ENCODE measurements at regions not wholly inside any gene's neighbourhood (a gene's known extent, or its start where the extent isn't known, plus 50 kb on each side); places are given as distances from the start of the nearest gene placed in this dataset.

- peak in 2 of 3 donors; percentile 11 to 52 for DNase-seq (ENCODE audit: low read depth in 2 of 3, low spot score in 1 of 3)
Observed at GRCh38 chr2:118221536-118222272, 133.4 kb downstream of the INSIG2 start.

GRCh38 chr2:118219611-118220010 is 131.3 kb downstream of the INSIG2 start:
- DNase-seq (ENCODE audit: low read depth in 2 of 3, low spot score in 1 of 3) = no peak

GRCh38 chr2:118216224-118216623 is 128.0 kb downstream of the INSIG2 start:
- DNase-seq (ENCODE audit: low read depth in 2 of 3, low spot score in 1 of 3) = no peak

GRCh38 chr2:118209727-118210126 is 121.5 kb downstream of the INSIG2 start:
- no peak for DNase-seq (ENCODE audit: low read depth in 2 of 3, low spot score in 1 of 3)

GRCh38 chr2:118207889-118208288 is 119.6 kb downstream of the INSIG2 start:
- no peak for DNase-seq (ENCODE audit: low read depth in 2 of 3, low spot score in 1 of 3)

- DNase-seq (ENCODE audit: low read depth in 2 of 3, low spot score in 1 of 3) = peak in 2 of 3 donors; percentile 34 to 63
Observed at GRCh38 chr2:118202707-118203303, 114.5 kb downstream of the INSIG2 start.

- DNase-seq (ENCODE audit: low read depth in 2 of 3, low spot score in 1 of 3) = no peak
Observed at GRCh38 chr2:118198268-118198667, 110.0 kb downstream of the INSIG2 start.

- DNase-seq (ENCODE audit: low read depth in 2 of 3, low spot score in 1 of 3) = no peak
Observed at GRCh38 chr2:118197011-118197675, 108.9 kb downstream of the INSIG2 start.

- DNase-seq (ENCODE audit: low read depth in 2 of 3, low spot score in 1 of 3) = no peak
Observed at GRCh38 chr2:118190474-118190873, 102.2 kb downstream of the INSIG2 start.

- DNase-seq (ENCODE audit: low read depth in 2 of 3, low spot score in 1 of 3) = no peak
Observed at GRCh38 chr2:118186858-118187254, 98.6 kb downstream of the INSIG2 start.

GRCh38 chr2:118186110-118186857 is 98.0 kb downstream of the INSIG2 start:
- DNase-seq (ENCODE audit: low read depth in 2 of 3, low spot score in 1 of 3) = peak; percentile 80 to 84 (median 82)

GRCh38 chr2:118185210-118186109 is 97.2 kb downstream of the INSIG2 start:
- peak; percentile 37 to 56 (median 42) for DNase-seq (ENCODE audit: low read depth in 2 of 3, low spot score in 1 of 3)

GRCh38 chr2:118183381-118183780 is 95.1 kb downstream of the INSIG2 start:
- DNase-seq (ENCODE audit: low read depth in 2 of 3, low spot score in 1 of 3) = no peak

- DNase-seq (ENCODE audit: low read depth in 2 of 3, low spot score in 1 of 3) = no peak
Observed at GRCh38 chr2:118179445-118179844, 91.2 kb downstream of the INSIG2 start.

- DNase-seq (ENCODE audit: low read depth in 2 of 3, low spot score in 1 of 3) = no peak
Observed at GRCh38 chr2:118177884-118178283, 89.6 kb downstream of the INSIG2 start.

- DNase-seq (ENCODE audit: low read depth in 2 of 3, low spot score in 1 of 3) = peak in 2 of 3 donors; percentile 20 to 56
Observed at GRCh38 chr2:118177318-118177717, 89.0 kb downstream of the INSIG2 start.

- no peak for DNase-seq (ENCODE audit: low read depth in 2 of 3, low spot score in 1 of 3)
Observed at GRCh38 chr2:118176601-118177000, 88.3 kb downstream of the INSIG2 start.

- no peak for DNase-seq (ENCODE audit: low read depth in 2 of 3, low spot score in 1 of 3)
Observed at GRCh38 chr2:118171546-118171945, 83.3 kb downstream of the INSIG2 start.

- DNase-seq (ENCODE audit: low read depth in 2 of 3, low spot score in 1 of 3) = peak in 1 of 3 donors; percentile 23
Observed at GRCh38 chr2:118169359-118170005, 81.2 kb downstream of the INSIG2 start.

GRCh38 chr2:118168615-118169014 is 80.3 kb downstream of the INSIG2 start:
- no peak for DNase-seq (ENCODE audit: low read depth in 2 of 3, low spot score in 1 of 3)
